NCI-H82 treated with DMSO at 0.1 percent for 48 hours (cell line): ENCODE measurements at regions not wholly inside any gene's neighbourhood (a gene's known extent, or its start where the extent isn't known, plus 50 kb on each side); places are given as distances from the start of the nearest gene placed in this dataset.

Source experiments
- DNase-seq: peaks from one replicate; lab custom pipeline; 2025; ENCODE audit not compliant: unreplicated experiment; lab: John Stamatoyannopoulos, UW

DNA sequence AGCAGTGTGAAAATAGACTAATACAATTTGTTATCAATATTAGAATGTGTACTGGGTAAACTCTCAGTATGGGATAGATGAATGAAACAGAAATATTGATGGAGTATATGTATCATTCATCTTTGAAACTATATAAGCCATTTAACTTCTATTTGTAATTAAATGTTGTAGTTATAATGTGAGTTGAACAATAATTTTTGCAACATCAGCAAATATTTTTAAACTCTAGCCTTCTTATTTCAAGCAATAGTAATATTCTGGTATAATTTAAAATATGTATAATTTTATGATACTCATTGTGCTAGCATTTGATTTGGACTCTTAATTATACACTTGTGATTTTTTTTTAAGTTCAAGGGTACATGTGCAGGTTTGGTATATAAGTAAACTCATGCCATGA is 59.6 kb upstream of the RGMB start:
- no peak for DNase-seq

DNA sequence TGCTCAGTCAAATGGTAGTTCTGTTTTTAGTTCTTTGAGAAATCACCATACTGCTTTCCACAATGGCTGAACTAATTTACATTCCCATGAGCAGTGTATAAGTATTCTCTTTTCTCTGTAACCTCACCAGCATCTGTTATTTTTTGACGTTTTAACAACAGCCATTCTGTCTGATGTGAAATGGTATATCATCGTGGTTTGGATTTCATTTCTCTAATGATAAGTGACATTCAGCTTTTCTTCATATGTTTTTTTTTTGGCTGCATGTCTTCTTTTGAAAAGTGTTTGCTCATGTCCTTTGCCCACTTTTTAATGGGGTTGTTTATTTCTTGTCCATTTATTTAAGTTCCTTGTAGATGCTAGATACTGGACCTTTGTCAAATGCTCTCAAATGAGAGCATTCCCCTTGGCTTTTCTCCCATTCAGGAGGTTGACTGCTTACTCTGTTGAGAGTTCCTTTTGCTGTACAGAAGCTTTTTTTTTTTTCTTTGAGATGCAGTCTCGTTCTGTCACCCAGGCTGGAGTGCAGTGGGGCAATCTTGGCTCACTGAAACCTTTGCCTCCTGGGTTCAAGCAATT is 58.7 kb upstream of the RGMB start:
- DNase-seq = no peak

DNA sequence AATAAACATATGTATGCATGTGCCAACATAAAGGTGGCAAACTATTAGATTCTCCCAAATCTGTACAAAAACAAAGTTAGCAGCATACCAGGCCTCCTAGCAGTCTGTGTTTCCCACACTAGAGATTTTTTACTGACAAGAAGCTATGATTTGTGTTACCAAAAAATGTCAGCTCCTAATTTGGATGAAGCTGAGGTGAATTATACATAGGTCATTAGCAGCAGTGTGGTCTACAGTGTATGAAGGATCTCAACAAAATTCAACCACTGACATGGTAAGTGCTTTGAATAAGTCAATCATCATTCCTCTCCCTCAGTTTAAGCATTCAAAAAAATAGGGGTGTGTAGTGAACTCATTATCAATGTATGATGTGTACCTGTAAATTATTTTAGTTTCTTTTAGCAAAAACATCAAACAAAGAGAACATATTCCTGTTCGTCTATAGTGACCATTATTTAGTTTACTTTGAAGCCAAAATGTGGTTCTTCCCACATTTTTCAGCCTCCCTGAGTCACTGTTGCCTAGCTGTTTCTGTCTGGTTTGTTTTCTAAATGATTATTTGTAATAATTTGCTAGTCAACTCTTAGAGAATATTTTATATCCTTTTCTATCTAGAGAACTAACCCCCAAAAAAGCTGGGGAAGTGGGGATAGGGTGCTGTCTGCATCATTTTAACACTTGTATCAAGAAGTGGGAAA is 52.1 kb upstream of the RGMB start:
- DNase-seq = no peak

DNA sequence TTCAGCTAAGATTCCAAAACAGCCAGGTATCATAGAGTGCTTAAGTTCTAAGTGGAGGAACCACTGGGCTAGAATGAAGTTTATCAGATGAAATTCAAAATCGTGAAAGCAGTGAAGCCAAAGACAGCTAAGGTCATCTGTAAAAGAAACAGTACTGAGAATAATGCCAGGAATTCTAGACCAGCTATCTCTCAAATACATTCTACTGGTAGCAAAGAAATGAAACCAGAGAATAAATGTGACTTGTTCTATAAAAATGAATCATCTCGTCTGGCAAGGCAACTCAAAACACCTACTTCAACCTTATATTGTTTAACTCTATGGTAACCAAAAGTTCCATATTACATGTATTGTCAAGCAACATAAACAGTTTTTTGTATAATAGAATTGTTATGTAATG is 51.3 kb upstream of the RGMB start:
- DNase-seq = no peak

DNA sequence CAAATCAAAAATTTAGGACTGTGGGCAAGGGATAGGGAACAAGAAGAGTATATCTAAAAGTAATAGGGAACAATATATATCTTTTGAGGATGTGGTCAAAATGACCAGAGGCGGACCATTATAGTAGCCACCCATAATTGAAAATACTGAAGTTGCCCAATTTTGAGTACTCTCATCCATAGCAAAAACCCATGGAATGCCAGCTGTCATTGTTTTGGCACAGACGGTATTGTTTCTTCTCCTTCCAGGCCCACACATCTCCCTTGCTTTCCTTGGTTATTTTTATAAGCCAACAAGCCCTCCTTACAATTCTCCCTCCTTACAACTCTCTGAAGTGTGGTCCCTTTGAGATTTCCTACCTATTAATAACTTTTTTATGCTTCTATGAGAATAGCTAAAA is 50.4 kb upstream of the RGMB start:
- no peak for DNase-seq
